Naive thymus-derived CD4-positive, alpha-beta T cell (primary cell): ENCODE measurements at regions not wholly inside any gene's neighbourhood (a gene's known extent, or its start where the extent isn't known, plus 50 kb on each side); places are given as distances from the start of the nearest gene placed in this dataset.
A peak's percentile ranks its signal among the peaks of the same experiment; 100 is the strongest.

Experiments
- ATAC-seq: fragments of 150-1000 bp; cut with Tn5 transposase; 2 replicates; pipeline ENCODE4 v1.10.0; 2021; ENCODE audit warnings: mild to moderate bottlenecking, moderate library complexity
- CTCF ChIA-PET: fragments of 350-600 bp; sonication (Branson Sonifier 250); formaldehyde crosslinking; loops from one replicate; lab custom pipeline; 2021; ENCODE audit warnings: antibody characterized with exemption; lab: Charles Lee
- POLR2A ChIA-PET: fragments of 350-600 bp; sonication (Branson Sonifier 250); formaldehyde crosslinking; loops from one replicate; lab custom pipeline; 2021; ENCODE audit warnings: antibody characterized with exemption, inconsistent platforms; lab: Charles Lee
- DNase-seq, 9 donors: peaks; one replicate each; pipeline versions ENCODE4 v3.0.0 to v3.0.0-alpha.2; 2020 to 2022; ENCODE audit warnings: mixed read lengths in 1 of 9
- H3K27ac ChIP-seq: one replicate; pipeline ENCODE4 v1.7.0; 2013; ENCODE audit warnings: mild to moderate bottlenecking, low read depth, low read length, moderate library complexity
- H3K27me3 ChIP-seq, 2 donors: one replicate each; pipeline ENCODE4 v1.7.0; 2013; ENCODE audit warnings: low read length in 2 of 2, mild to moderate bottlenecking in 2 of 2, moderate library complexity in 2 of 2; ENCODE audit not compliant: control insufficient read depth in 2 of 2, insufficient read depth in 2 of 2
- H3K36me3 ChIP-seq, 3 experiments: 1 replicate in 2 of 3; 2 replicates in 1 of 3; pipeline ENCODE4 v1.7.0; 2013; ENCODE audit warnings: low read length in 3 of 3, mild to moderate bottlenecking in 3 of 3, moderate library complexity in 1 of 3; ENCODE audit not compliant: insufficient read depth in 3 of 3, control insufficient read depth in 2 of 3
- H3K4me1 ChIP-seq, 2 donors: one replicate each; pipeline ENCODE4 v1.7.0; 2013; ENCODE audit warnings: low read length in 2 of 2, mild to moderate bottlenecking in 2 of 2, moderate library complexity in 1 of 2; ENCODE audit not compliant: control insufficient read depth in 2 of 2, insufficient read depth in 2 of 2
- H3K4me3 ChIP-seq: 2 replicates; pipeline ENCODE4 v1.7.0; 2013; ENCODE audit warnings: mild to moderate bottlenecking, low read length
- H3K9me3 ChIP-seq, 3 experiments: 1 replicate in 2 of 3; 2 replicates in 1 of 3; pipeline ENCODE4 v1.7.0; 2013; ENCODE audit warnings: low read length in 3 of 3; ENCODE audit not compliant: control insufficient read depth in 2 of 3
- H3K27ac Mint-ChIP-seq, 9 donors: one replicate each; pipeline ENCODE4 v1.8.0; 2020 to 2022; ENCODE audit warnings: mixed read lengths in 9 of 9, mild to moderate bottlenecking in 8 of 9, moderate library complexity in 5 of 9, inconsistent platforms in 2 of 9
- H3K27me3 Mint-ChIP-seq, 5 donors: one replicate each; pipeline ENCODE4 v1.8.0; 2021 to 2022; ENCODE audit warnings: mixed read lengths in 5 of 5, mild to moderate bottlenecking in 1 of 5
- H3K36me3 Mint-ChIP-seq, 5 donors: one replicate each; pipeline ENCODE4 v1.8.0; 2020 to 2022; ENCODE audit warnings: mixed read lengths in 5 of 5, mild to moderate bottlenecking in 3 of 5, inconsistent platforms in 1 of 5
- H3K4me1 Mint-ChIP-seq, 7 donors: one replicate each; pipeline ENCODE4 v1.8.0; 2020 to 2022; ENCODE audit warnings: mixed read lengths in 7 of 7, mild to moderate bottlenecking in 3 of 7, inconsistent platforms in 1 of 7
- H3K4me3 Mint-ChIP-seq, 10 donors: one replicate each; pipeline ENCODE4 v1.8.0; 2020 to 2022; ENCODE audit warnings: mild to moderate bottlenecking in 10 of 10, mixed read lengths in 10 of 10, moderate library complexity in 6 of 10, inconsistent platforms in 2 of 10
- H3K9me3 Mint-ChIP-seq, 11 donors: one replicate each; pipeline ENCODE4 v1.8.0; 2020 to 2022; ENCODE audit warnings: mixed read lengths in 11 of 11, mild to moderate bottlenecking in 4 of 11, inconsistent platforms in 1 of 11, moderate library complexity in 1 of 11
- intact Hi-C, 2 donors: fragments of 100-400 bp; cut with micrococcal nuclease; formaldehyde crosslinking; loops; one replicate each; pipeline ENCODE4 v1.15.1; 2023

DNA sequence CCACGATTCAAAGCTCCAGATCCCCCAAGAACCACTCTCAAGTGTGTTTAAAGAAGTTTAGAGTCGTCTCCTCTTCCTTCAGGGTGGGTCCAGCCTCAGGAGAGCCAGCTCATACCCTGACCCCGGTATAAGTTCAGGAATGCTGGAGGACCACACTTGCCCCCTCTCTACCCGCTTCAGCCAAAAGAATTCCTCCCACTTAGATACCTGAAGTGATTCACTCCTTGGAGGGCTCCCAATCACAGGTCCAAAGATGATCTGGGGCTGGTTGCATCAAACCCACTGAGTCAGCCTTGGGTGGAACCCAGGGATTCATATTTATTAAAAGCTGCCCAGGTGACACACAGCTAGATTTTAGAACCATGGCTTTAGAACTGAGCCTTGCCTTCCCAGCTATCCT lies 133.5 kb upstream of the PARP11 start:
- intact Hi-C loops: no loop called here
- Mint-ChIP-seq H3K36me3 (no peaks in the 10 kb centered on the region), H3K27ac (no peak overlapping the region), H3K4me3 (no peak overlapping the region), H3K9me3 (no peaks in the 10 kb centered on the region), H3K27me3 (peaks cover 0 to 10% (median 0%) of the 10 kb centered on the region in 5 donors), H3K4me1 (peaks cover 0 to 6% (median 0%) of the 10 kb centered on the region in 7 donors)
- no peaks in the 10 kb centered on the region for H3K27me3 ChIP-seq
- H3K36me3 ChIP-seq: no peaks in the 10 kb centered on the region
- ChIA-PET POLR2A (no interaction called here), CTCF (interaction anchor here (0.6 to 1.1 kb wide), 3 partner anchors 15 to 296 kb away, joined by 3 read pairs; no protein-coding TSS in a partner anchor)
- no peaks in the 10 kb centered on the region for H3K4me1 ChIP-seq
- no peak for ATAC-seq
- H3K27ac ChIP-seq: no peak overlapping the region
- no peak overlapping the region for H3K4me3 ChIP-seq
- H3K9me3 ChIP-seq: no peaks in the 10 kb centered on the region
- DNase-seq: no peak

DNA sequence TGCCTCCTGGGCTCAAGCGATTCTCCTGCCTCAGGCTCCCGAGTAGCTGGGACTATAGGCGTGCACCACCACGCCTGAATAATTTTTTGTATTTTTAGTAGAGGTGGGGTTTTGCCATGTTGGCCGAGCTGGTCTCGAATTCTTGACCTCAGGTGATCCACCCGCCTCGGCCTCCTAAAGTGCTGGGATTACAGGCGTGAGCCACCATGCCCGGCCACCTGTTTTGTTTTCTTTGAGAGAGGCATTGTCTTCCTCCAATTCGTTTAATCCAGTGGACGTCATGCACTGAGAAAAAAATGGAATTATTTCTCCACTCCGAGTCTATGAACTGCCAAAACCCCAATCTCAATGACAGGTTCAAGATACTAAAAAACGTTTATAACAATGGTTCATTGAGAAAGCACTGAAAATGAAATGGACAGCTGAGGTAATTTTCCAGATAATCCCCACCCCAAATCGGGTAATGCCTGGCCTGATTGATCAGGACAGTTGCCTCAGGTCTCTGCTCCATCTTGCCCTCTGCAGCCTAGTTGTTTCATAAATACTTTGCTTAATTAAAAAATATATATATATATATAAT lies 132.7 kb upstream of the PARP11 start:
- H3K4me1 ChIP-seq: no peaks in the 10 kb centered on the region
- no peaks in the 10 kb centered on the region for H3K9me3 ChIP-seq
- no peaks in the 10 kb centered on the region for H3K36me3 ChIP-seq
- no peaks in the 10 kb centered on the region for H3K27me3 ChIP-seq
- no peak overlapping the region for H3K27ac Mint-ChIP-seq
- intact Hi-C loops: no loop called here
- no peak overlapping the region for H3K4me3 Mint-ChIP-seq
- H3K27ac ChIP-seq: no peak overlapping the region
- ChIA-PET POLR2A (interaction anchor here (1.2 kb wide), 1 partner anchor 25 kb away, joined by 4 read pairs; no protein-coding TSS in a partner anchor), CTCF (interaction anchor here (0.6 to 1.4 kb wide), 2 partner anchors 11 to 296 kb away, joined by 3 read pairs; no protein-coding TSS in a partner anchor)
- no peaks in the 10 kb centered on the region for H3K36me3 Mint-ChIP-seq
- H3K27me3 Mint-ChIP-seq: peaks cover 0 to 10% (median 0%) of the 10 kb centered on the region in 5 donors
- H3K4me3 ChIP-seq: no peak overlapping the region
- H3K4me1 Mint-ChIP-seq: peaks cover 0 to 7% (median 0%) of the 10 kb centered on the region in 7 donors
- peaks cover 0 to 3% (median 0%) of the 10 kb centered on the region in 11 donors for H3K9me3 Mint-ChIP-seq
- DNase-seq (no peak), ATAC-seq (no peak)

DNA sequence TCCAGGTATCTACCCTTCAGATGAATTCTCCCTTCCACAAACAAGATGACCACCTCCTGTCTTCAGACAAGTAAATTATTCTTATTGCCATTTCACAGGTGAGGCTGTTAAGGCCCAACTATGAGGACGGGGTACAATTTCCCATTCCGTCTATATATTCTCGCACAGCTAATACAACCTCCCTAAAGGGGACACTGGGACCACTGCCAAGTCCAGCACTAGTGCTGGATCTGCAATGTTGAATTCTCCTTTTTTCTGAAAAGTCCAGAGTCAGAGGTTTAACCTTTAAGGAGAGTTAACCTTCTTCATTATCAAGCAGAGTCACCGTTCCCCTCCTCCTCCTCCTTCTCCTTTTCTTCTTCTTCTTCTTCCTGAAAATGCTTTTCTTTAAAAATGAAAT lies 130.4 kb upstream of the PARP11 start:
- no peak overlapping the region for H3K27ac ChIP-seq
- ATAC-seq (no peak), DNase-seq (no peak)
- CTCF ChIA-PET: no interaction called here
- Mint-ChIP-seq H3K4me1 (peaks cover 2 to 19% (median 15%) of the 10 kb centered on the region in 7 donors), H3K27ac (peak overlapping the region in 1 of 9 donors; percentile 84), H3K27me3 (peaks cover 0 to 7% (median 0%) of the 10 kb centered on the region in 5 donors), H3K9me3 (peaks cover 0 to 3% (median 0%) of the 10 kb centered on the region in 11 donors), H3K4me3 (no peak overlapping the region), H3K36me3 (peaks cover 0 to 3% (median 0%) of the 10 kb centered on the region in 5 donors)
- H3K4me1 ChIP-seq: peaks cover 0 to under 1% of the 10 kb centered on the region in 2 donors
- intact Hi-C loops: no loop called here
- POLR2A ChIA-PET: no interaction called here
- H3K27me3 ChIP-seq: no peaks in the 10 kb centered on the region
- no peak overlapping the region for H3K4me3 ChIP-seq
- no peaks in the 10 kb centered on the region for H3K9me3 ChIP-seq
- no peaks in the 10 kb centered on the region for H3K36me3 ChIP-seq

DNA sequence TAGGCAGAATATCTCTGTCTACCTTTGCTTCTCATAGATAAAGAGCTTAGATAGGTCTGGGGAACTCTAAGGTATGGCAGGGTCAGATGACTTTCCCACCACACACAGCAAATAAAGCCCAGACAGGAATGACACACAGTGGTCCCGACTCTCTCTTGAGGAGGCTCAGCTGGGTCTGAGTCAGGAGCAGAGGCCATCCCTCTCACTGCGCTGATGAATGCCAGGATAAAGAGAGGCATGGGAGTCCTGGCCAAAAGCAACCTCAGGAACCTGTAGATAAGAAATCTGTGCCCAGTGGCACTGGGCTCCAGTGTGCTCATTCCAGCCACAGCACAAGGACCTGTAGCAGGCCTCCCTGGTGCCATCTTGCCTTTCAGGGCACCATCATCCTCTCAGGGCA lies 129.4 kb upstream of the PARP11 start:
- H3K9me3 Mint-ChIP-seq: peaks cover 0 to 3% (median 0%) of the 10 kb centered on the region in 11 donors
- Histone ChIP-seq H3K36me3 (no peaks in the 10 kb centered on the region), H3K4me3 (no peak overlapping the region), H3K4me1 (peaks cover 0 to 10% of the 10 kb centered on the region in 2 donors), H3K27me3 (no peaks in the 10 kb centered on the region), H3K9me3 (no peaks in the 10 kb centered on the region), H3K27ac (no peak overlapping the region)
- peaks cover 2 to 29% (median 24%) of the 10 kb centered on the region in 7 donors for H3K4me1 Mint-ChIP-seq
- CTCF ChIA-PET: interaction anchor here (0.7 to 6.0 kb wide), 3 partner anchors 35 to 271 kb away, joined by 3 to 29 read pairs (median 3); partner anchors contain the start of gene CCND2
- no peak for ATAC-seq
- intact Hi-C loops: no loop called here
- H3K27me3 Mint-ChIP-seq: peaks cover 0 to 7% (median 0%) of the 10 kb centered on the region in 5 donors
- no peak overlapping the region for H3K4me3 Mint-ChIP-seq
- H3K36me3 Mint-ChIP-seq: peaks cover 0 to 3% (median 0%) of the 10 kb centered on the region in 5 donors
- DNase-seq: no peak
- no peak overlapping the region for H3K27ac Mint-ChIP-seq
- POLR2A ChIA-PET: no interaction called here

DNA sequence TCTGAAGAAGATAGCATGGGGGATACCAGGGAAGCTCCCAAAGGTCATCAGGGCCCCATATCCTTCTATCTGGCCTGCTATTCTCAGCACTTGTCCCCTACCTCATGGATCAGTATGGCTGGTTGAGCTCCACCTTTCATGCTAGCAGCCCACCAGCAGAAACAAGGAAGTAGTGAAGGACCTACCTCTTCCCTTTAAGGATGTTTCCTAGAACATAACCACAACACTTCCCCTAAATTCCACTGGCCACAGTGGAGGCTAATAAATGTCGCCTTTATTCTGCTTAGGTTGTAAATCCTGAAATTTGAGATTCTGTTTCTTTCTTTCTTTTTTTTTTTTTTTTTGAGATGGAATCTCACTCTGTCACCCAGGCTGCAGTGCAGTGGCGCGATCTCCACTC lies 128.6 kb upstream of the PARP11 start:
- H3K4me1 ChIP-seq: peaks cover 0 to 11% of the 10 kb centered on the region in 2 donors
- Mint-ChIP-seq H3K4me3 (no peak overlapping the region), H3K36me3 (peaks cover 0 to 3% (median 0%) of the 10 kb centered on the region in 5 donors), H3K4me1 (peaks cover 2 to 35% (median 32%) of the 10 kb centered on the region in 7 donors), H3K9me3 (peaks cover 0 to 3% (median 0%) of the 10 kb centered on the region in 11 donors), H3K27me3 (peaks cover 0 to 7% (median 0%) of the 10 kb centered on the region in 5 donors), H3K27ac (no peak overlapping the region)
- no peak overlapping the region for H3K27ac ChIP-seq
- ATAC-seq: no peak
- H3K9me3 ChIP-seq: no peaks in the 10 kb centered on the region
- H3K36me3 ChIP-seq: no peaks in the 10 kb centered on the region
- ChIA-PET POLR2A (no interaction called here), CTCF (interaction anchor here (6.0 to 12.4 kb wide), 2 partner anchors 35 to 276 kb away, joined by 29 to 102 read pairs; no protein-coding TSS in a partner anchor)
- no peaks in the 10 kb centered on the region for H3K27me3 ChIP-seq
- H3K4me3 ChIP-seq: no peak overlapping the region
- no peak for DNase-seq
- intact Hi-C loops: no loop called here

DNA sequence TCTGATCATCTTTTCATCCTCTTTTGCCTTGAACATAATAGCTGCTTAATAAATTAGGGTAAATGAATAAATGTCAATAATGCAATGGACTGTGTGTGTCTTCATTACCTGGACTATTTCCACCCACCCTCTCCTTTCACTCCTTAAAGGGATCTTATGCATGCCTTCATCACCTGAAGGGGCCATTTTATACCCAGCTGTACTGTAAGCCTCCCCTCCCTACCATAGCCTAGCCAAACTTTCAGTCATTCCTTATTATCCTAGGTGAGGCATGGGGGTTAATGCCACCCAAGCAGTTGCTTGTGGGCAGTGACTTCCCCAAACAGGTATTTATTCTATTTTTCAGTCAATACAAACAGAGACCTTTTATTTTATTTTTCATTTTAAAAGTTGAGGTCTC lies 127.8 kb upstream of the PARP11 start:
- Histone ChIP-seq H3K27ac (no peak overlapping the region), H3K4me3 (no peak overlapping the region), H3K4me1 (peaks cover 0 to 11% of the 10 kb centered on the region in 2 donors), H3K27me3 (no peaks in the 10 kb centered on the region), H3K9me3 (no peaks in the 10 kb centered on the region), H3K36me3 (no peaks in the 10 kb centered on the region)
- Mint-ChIP-seq H3K9me3 (peaks cover 0 to 3% (median 0%) of the 10 kb centered on the region in 11 donors), H3K4me3 (no peak overlapping the region), H3K27ac (peak overlapping the region in 1 of 9 donors; percentile 77), H3K27me3 (peaks cover 0 to 5% (median 0%) of the 10 kb centered on the region in 5 donors), H3K36me3 (peaks cover 0 to 3% (median 0%) of the 10 kb centered on the region in 5 donors), H3K4me1 (peaks cover 2 to 44% (median 34%) of the 10 kb centered on the region in 7 donors)
- ChIA-PET POLR2A (interaction anchor here (0.6 to 1.1 kb wide), 4 partner anchors 9 to 108 kb away, joined by 3 read pairs; no protein-coding TSS in a partner anchor), CTCF (interaction anchor here (1.1 to 12.4 kb wide), 3 partner anchors 36 to 277 kb away, joined by 3 to 102 read pairs (median 29); no protein-coding TSS in a partner anchor)
- ATAC-seq (no peak), DNase-seq (no peak)
- intact Hi-C loops: no loop called here
